ENCODE measurements at regions not wholly inside any gene's neighbourhood (a gene's known extent, or its start where the extent isn't known, plus 50 kb on each side); places are given as distances from the start of the nearest gene placed in this dataset.

DNA sequence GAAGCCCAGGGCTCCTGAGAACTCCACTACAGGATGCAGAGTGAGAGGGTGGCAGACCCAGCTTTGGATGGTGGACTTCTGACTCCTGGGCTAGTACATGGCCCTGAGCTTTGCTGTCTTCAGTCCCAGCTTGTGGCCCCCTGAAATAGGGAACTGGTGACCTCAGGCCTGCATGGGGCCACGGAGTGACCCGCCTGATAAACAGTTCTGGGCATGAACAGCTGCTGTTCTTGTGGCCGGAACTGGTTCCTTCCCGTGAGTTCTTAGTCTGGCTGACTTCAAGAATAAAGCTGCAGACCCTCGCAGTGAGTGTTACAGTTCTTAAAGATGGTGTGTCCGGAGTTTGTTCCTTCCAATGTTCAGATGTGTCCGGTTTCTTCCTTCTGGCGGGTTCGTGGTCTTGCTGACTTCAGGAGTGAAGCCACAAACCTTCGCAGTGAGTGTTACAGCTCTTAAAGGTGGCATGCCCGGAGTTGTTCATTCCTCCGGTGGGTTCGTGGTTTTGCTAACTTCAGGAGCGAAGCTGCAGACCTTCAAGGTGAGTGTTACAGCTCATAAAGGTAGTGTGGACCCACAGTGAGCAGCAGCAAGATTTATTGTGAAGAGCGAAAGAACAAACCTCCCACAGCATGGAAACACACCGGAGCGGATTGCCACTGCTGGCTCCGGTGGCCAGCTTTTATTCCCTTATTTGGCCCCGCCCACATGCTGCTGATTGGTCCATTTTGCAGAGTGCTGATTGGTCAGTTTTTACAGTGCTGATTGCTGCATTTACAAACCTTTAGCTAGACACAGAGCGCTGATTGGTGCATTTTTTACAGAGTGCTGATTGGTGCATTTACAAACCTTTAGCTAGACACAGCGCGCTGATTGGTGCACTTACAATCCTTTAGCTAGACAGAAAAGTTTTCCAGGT lies 268.0 kb downstream of the ZEB1 start:
- no peak for DNase-seq
- H3K9me3 ChIP-seq (replicated peaks): no peaks in the 10 kb centered on the region; the same call in none of the 2 replicates

DNA sequence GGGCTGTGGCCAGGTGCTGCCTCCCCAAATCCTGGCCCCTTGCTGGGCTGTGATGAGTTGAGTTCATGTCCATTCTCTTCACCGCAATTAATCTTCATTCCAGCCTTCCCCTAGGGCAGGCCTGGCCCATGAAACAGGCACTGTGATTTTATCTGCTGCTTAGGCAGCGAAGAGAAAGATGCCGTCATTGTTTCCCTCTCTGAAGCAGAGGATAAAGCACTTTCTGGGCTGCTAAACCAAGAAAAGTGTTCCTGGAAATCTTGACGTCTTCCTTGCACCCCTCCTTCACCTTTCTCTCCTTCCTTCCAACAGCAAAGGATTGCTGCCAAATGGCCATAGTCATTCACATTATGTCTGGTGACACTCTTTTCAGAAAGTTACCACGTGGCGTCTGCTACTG lies 265.9 kb downstream of the ZEB1 start:
- peaks cover 14% of the 10 kb centered on the region for H3K4me1 ChIP-seq
- H3K36me3 ChIP-seq: no peaks in the 10 kb centered on the region
- H3K27me3 ChIP-seq: no peaks in the 10 kb centered on the region
- no peaks in the 10 kb centered on the region; the same call in 1 of the 2 replicates for H3K9me3 ChIP-seq (replicated peaks)
- H3K27ac ChIP-seq: no peak overlapping the region
- no peak for DNase-seq
- H3K4me3 ChIP-seq: no peak overlapping the region

More for the DNA sequence above, 268.0 kb downstream of the ZEB1 start:
- no peaks in the 10 kb centered on the region for H3K27me3 ChIP-seq
- H3K27ac ChIP-seq: no peak overlapping the region
- H3K4me3 ChIP-seq: no peak overlapping the region
- H3K36me3 ChIP-seq: no peaks in the 10 kb centered on the region
- peaks cover 12% of the 10 kb centered on the region for H3K4me1 ChIP-seq

GRCh38 chr10:31584098-31584631 lies 265.1 kb downstream of the ZEB1 start:
- Histone ChIP-seq H3K36me3 (no peaks in the 10 kb centered on the region), H3K27ac (no peak overlapping the region), H3K4me1 (peaks cover 15% of the 10 kb centered on the region), H3K4me3 (no peak overlapping the region), H3K9me3 (replicated peaks) (no peaks in the 10 kb centered on the region; the same call in 1 of the 2 replicates), H3K27me3 (no peaks in the 10 kb centered on the region)
- DNase-seq: no peak

DNA sequence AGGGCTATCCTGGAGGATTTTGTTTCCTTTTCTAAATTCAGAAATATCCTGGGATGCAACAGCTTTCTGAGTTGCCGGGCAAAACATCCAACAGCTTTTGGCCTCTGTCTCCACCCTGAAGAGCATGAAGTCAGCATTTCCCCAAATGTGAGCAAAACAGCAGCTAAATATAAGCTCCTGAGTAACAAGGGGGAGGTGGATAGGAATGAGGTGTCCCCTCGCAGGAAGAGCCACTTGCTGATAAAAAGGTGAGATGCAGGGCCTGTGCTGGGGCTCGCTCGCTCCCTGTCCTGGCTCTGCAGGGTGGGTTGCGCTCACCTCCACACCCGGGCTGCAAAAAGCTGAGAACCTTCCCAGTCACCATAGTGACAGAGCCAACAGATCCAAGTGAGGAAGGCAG lies 264.3 kb downstream of the ZEB1 start:
- H3K27ac ChIP-seq: no peak overlapping the region

GRCh38 chr10:31582365-31583052 lies 263.5 kb downstream of the ZEB1 start:
- Histone ChIP-seq H3K36me3 (no peaks in the 10 kb centered on the region), H3K27ac (no peak overlapping the region), H3K27me3 (no peaks in the 10 kb centered on the region), H3K4me3 (no peak overlapping the region), H3K4me1 (peaks cover 24% of the 10 kb centered on the region), H3K9me3 (replicated peaks) (peaks cover under 1% of the 10 kb centered on the region; the same call in 1 of the 2 replicates)
- peak; percentile 38 to 53 for DNase-seq

More for the DNA sequence above, 264.3 kb downstream of the ZEB1 start:
- Histone ChIP-seq H3K4me3 (no peak overlapping the region), H3K27me3 (no peaks in the 10 kb centered on the region), H3K4me1 (peaks cover 24% of the 10 kb centered on the region), H3K9me3 (replicated peaks) (no peaks in the 10 kb centered on the region; the same call in 1 of the 2 replicates), H3K36me3 (no peaks in the 10 kb centered on the region)
- no peak for DNase-seq

DNA sequence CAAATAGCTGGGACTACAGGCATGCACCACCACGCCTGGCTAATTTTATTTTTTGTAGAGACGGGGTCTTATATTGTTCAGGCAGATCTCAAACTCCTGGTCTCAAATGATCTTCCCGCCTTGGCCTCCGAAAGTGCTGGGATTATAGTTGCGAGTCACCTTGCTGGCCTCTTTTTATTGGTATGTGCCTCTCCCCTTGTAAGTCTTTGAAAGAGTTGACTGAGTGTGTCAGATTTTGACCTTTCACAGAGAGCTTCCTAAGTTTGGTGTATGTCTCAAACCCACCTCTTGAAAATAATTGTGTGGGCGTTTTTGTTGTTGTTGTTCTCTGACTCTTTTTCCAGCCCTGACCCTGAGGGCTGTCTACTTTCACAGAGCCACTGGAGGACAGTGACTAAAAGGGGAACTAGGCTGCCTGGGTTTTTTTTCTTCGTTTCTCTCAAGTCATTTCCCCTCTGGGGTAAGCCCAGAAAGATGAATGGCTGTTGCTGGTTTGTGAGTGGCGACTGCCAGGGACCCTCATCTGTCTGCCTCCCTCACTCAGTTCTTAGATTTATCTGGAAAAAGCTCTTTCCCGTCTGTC lies 262.8 kb downstream of the ZEB1 start:
- Histone ChIP-seq H3K4me1 (peaks cover 24% of the 10 kb centered on the region), H3K27ac (no peak overlapping the region), H3K36me3 (no peaks in the 10 kb centered on the region), H3K27me3 (no peaks in the 10 kb centered on the region), H3K9me3 (replicated peaks) (peaks cover 5% of the 10 kb centered on the region; the same call in 1 of the 2 replicates), H3K4me3 (no peak overlapping the region)
- DNase-seq: no peak

DNA sequence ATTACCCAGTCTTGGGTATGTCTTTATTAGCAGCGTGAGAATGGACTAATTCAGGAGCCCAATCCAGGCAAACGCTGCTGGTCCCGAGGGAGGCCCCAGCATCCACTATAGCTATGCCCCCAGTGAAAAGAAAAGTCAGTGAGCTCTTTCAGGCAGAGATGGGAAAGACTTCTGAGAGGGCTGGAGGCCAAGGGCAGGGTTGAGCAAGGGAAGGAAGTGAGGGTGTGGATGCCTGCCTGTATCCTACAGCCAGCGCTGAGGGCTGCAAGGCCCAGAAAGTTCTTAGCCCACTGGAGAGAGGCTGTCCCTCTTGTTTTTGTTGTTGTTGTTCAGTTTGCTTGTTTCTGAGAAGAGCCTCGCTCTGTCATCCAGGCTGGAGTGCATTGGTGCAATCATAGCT lies 261.6 kb downstream of the ZEB1 start:
- Histone ChIP-seq H3K27ac (no peak overlapping the region), H3K36me3 (no peaks in the 10 kb centered on the region), H3K27me3 (no peaks in the 10 kb centered on the region), H3K4me3 (no peak overlapping the region), H3K4me1 (peaks cover 24% of the 10 kb centered on the region), H3K9me3 (replicated peaks) (peaks cover 5% of the 10 kb centered on the region; the same call in 1 of the 2 replicates)
- no peak for DNase-seq
